ENCODE measurements at regions not wholly inside any gene's neighbourhood (a gene's known extent, or its start where the extent isn't known, plus 50 kb on each side); places are given as distances from the start of the nearest gene placed in this dataset.
"Not testable (repeated sequence)": the region's sequence is repeated elsewhere in the genome, so short reads cannot be mapped to it uniquely, and the experiment has no call there.

GRCh38 chr1:148362216-148362611 lies 120.9 kb downstream of the PPIAL4G start:
- peaks cover 0 to 18% (median 15%) of the 10 kb centered on the region in 4 donors for H3K4me1 ChIP-seq
- TF ChIP-seq POLR2AphosphoS5 (IDR thresholded peaks at IDR 0.05) (no peak), EP300 (IDR thresholded peaks at IDR 0.05) (no peak), POLR2A (IDR thresholded peaks at IDR 0.05) (no peak)
- TF ChIP-seq, protein P1, sequence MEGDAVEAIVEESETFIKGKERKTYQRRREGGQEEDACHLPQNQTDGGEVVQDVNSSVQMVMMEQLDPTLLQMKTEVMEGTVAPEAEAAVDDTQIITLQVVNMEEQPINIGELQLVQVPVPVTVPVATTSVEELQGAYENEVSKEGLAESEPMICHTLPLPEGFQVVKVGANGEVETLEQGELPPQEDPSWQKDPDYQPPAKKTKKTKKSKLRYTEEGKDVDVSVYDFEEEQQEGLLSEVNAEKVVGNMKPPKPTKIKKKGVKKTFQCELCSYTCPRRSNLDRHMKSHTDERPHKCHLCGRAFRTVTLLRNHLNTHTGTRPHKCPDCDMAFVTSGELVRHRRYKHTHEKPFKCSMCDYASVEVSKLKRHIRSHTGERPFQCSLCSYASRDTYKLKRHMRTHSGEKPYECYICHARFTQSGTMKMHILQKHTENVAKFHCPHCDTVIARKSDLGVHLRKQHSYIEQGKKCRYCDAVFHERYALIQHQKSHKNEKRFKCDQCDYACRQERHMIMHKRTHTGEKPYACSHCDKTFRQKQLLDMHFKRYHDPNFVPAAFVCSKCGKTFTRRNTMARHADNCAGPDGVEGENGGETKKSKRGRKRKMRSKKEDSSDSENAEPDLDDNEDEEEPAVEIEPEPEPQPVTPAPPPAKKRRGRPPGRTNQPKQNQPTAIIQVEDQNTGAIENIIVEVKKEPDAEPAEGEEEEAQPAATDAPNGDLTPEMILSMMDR (IDR thresholded peaks at IDR 0.05) = no peak
- H3K27me3 ChIP-seq = peaks cover 0 to 63% (median 21%) of the 10 kb centered on the region in 3 donors
- peak in 1 of 2 donors; percentile 54 for DNase-seq
- intact Hi-C loops (cut with DNase I; ENCODE audit: low total_unique reads) = no loop called here
- H3K36me3 ChIP-seq = no peaks in the 10 kb centered on the region
- H3K27ac ChIP-seq = no peak overlapping the region
- 6 to 17% (median 8%) methylated on average over 19 to 20 of the region's 20 CpGs for WGBS, 5 donors
- H3K4me3 ChIP-seq = peak overlapping the region in 2 of 4 donors; percentile 9 to 13
- H3K9me3 ChIP-seq = no peaks in the 10 kb centered on the region

- TF ChIP-seq, protein P1 (IDR thresholded peaks at IDR 0.05) = peak in 4 of 7 experiments; percentile 8 to 28 (median 10)
These were observed 121.5 kb downstream of the PPIAL4G start for GRCh38 chr1:148361427-148362215.

GRCh38 chr1:148357037-148357436 lies 126.1 kb downstream of the PPIAL4G start:
- H3K27ac ChIP-seq = no peak overlapping the region

More at GRCh38 chr1:148361427-148362215, 121.5 kb downstream of the PPIAL4G start:
- peak overlapping the region in 3 of 4 donors; percentile 17 to 30 (median 23) for H3K4me3 ChIP-seq
- intact Hi-C loops (cut with DNase I; ENCODE audit: low total_unique reads); H3K9me3 ChIP-seq; H3K36me3 ChIP-seq; H3K27ac ChIP-seq: not testable (repeated sequence)
- H3K27me3 ChIP-seq = peaks cover 0 to 68% (median 21%) of the 10 kb centered on the region in 3 donors
- peak; percentile 69 to 90 for DNase-seq
- WGBS, 5 donors = 6 to 17% (median 9%) methylated on average over 34 of the region's 34 CpGs
- peaks cover 0 to 18% (median 15%) of the 10 kb centered on the region in 4 donors for H3K4me1 ChIP-seq

GRCh38 chr1:148355976-148356375 lies 127.1 kb downstream of the PPIAL4G start:
- Histone ChIP-seq H3K4me1 (peaks cover 0 to 9% (median 5%) of the 10 kb centered on the region in 4 donors), H3K27me3 (peaks cover 8 to 98% (median 43%) of the 10 kb centered on the region in 3 donors), H3K4me3 (no peak overlapping the region), H3K27ac (no peak overlapping the region), H3K36me3 (no peaks in the 10 kb centered on the region), H3K9me3 (peaks cover 0 to 10% (median 0%) of the 10 kb centered on the region in 4 donors)
- DNase-seq = no peak
- TF ChIP-seq POLR2A (IDR thresholded peaks at IDR 0.05) = no peak
- intact Hi-C loops (cut with DNase I; ENCODE audit: low total_unique reads) = no loop called here
- 81 to 94% (median 92%) methylated on average over 2 of the region's 2 CpGs for WGBS, 5 donors

More at GRCh38 chr1:148357037-148357436, 126.1 kb downstream of the PPIAL4G start:
- intact Hi-C loops (cut with DNase I; ENCODE audit: low total_unique reads) = no loop called here
- Histone ChIP-seq H3K27me3 (peaks cover 8 to 98% (median 46%) of the 10 kb centered on the region in 3 donors), H3K4me3 (no peak overlapping the region), H3K4me1 (peaks cover 0 to 20% (median 14%) of the 10 kb centered on the region in 4 donors), H3K36me3 (no peaks in the 10 kb centered on the region), H3K9me3 (peaks cover 0 to 10% (median 0%) of the 10 kb centered on the region in 4 donors)
- WGBS, 5 donors = 56 to 86% (median 75%) methylated on average over 1 of the region's 1 CpG
- DNase-seq = no peak
- no peak for TF ChIP-seq POLR2AphosphoS5 (IDR thresholded peaks at IDR 0.05)
- no peak for TF ChIP-seq POLR2A (IDR thresholded peaks at IDR 0.05)

GRCh38 chr1:148354913-148355308 lies 128.2 kb downstream of the PPIAL4G start:
- Histone ChIP-seq H3K27ac (no peak overlapping the region), H3K4me3 (no peak overlapping the region), H3K36me3 (no peaks in the 10 kb centered on the region), H3K27me3 (peaks cover 8 to 98% (median 41%) of the 10 kb centered on the region in 3 donors), H3K9me3 (peaks cover 0 to 10% (median 0%) of the 10 kb centered on the region in 4 donors), H3K4me1 (peaks cover 0 to 9% (median 5%) of the 10 kb centered on the region in 4 donors)
- intact Hi-C loops (cut with DNase I; ENCODE audit: low total_unique reads) = no loop called here
- DNase-seq = no peak
- TF ChIP-seq POLR2AphosphoS5 (IDR thresholded peaks at IDR 0.05) = no peak
- TF ChIP-seq, protein P1 (IDR thresholded peaks at IDR 0.05) = no peak
- TF ChIP-seq POLR2A (IDR thresholded peaks at IDR 0.05) = no peak
- TF ChIP-seq EP300 (IDR thresholded peaks at IDR 0.05) = no peak
- 59 to 80% (median 66%) methylated on average over 15 of the region's 15 CpGs for WGBS, 5 donors
